ENCODE measurements at regions not wholly inside any gene's neighbourhood (a gene's known extent, or its start where the extent isn't known, plus 50 kb on each side); places are given as distances from the start of the nearest gene placed in this dataset.
"Not testable (repeated sequence)": the region's sequence is repeated elsewhere in the genome, so short reads cannot be mapped to it uniquely, and the experiment has no call there.

DNA sequence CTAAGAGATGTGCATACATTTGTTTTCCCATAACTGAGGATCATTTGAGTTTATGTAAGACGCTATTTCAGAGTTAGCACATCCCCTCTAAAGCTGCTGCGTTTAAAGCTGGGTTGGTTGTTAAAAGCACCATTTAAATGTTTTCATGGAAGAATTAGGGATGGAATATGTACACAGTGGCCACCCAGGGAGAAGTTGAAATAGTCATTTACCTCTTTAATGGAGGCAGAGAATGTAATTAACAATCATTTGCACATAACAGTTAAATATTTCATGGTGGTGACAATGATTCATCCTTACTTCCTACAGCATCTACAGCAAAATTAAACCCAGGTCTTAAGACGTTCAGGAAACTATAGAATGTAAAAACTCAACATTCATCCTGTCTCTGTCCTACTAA is 100.3 kb downstream of the KIF4B start:
- no peak for DNase-seq (ENCODE audit: extremely low spot score, insufficient read length, low read depth)
- FAIRE-seq, result no peak

DNA sequence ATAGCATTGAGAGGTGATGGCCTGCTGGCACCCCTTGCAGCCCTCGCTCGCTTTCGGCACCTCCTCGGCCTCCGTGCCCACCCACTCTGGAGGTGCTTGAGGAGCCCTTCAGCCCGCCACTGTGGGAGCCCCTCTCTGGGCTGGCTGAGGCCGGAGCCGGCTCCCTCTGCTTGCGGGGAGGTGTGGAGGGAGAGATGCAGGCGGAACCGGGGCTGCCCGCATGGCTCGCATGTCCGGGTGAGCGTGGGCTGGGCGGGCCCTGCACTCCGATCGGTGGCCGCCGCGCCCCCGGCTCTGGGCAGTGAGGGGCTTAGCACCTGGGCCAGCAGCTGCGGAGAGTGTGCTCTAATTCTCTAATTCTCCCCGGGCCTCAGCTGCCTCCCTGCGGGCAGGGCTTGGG is 101.1 kb downstream of the KIF4B start:
- FAIRE-seq (no peak), DNase-seq (ENCODE audit: extremely low spot score, insufficient read length, low read depth) (no peak)

DNA sequence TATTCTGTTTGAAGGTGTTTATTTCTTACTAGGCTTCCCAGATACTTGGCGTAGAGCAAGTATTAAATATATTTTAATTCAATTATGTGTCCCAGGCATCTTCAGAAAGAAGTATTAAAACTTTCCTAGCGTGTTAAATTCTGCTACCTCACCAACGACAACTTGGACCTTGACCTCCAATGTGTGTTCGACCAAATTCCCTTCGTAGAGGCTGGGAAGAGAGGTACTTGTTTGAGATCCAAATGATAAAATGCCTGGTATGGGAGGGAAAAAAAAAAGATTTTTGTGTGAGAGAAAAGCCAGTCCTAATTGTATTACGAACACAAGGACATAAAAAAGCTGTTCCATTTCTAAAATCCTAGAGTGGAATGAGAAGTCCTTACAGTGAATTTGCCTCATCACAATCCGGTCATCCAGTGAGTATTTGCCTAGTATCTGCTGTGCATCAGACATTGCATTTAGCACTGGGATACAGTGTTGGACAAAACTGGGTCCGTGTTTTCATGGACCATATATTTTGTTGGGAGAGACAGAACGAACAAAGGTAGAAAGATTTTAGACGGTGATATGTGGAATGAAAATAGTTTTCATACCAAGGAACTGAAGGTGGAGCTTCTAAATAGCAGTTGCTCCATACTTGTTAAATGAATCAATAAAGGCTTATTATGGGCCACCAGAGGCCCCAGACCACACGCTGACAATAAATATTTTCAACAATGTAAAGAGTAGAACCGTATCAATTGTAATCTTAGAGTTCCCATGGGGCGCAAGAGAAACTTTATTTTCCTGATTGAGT is 103.1 kb downstream of the KIF4B start:
- no peak for FAIRE-seq

DNA sequence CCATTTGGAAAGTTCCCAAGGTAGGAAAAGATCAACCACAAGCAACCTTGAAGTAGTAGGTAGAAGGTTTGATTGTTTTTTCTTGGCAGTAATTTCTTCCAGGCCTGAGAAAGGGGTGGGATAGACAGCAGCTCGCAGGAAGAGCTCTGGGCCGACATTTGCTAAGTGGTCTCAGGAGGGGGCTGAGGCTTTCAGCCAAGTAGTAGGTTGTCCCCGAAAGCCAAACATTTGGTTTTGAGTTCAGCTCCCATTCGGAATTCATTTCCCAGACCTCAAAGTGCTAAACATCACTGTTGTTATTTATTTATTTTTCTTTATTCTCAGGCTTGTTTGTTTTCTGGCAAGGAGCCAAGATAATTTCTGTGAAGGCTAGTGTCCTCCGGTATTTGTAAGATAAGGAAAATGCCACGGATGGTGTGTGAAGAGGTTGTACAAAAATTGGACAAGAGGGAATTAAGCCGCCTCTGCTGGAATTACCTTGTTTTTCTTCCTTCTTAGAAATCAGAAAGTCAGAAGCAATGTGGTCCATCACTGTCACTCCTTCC is 112.1 kb downstream of the KIF4B start:
- DNase-seq (ENCODE audit: extremely low spot score, insufficient read length, low read depth), result no peak
- no peak for FAIRE-seq

More for the DNA sequence above, 103.1 kb downstream of the KIF4B start:
- DNase-seq (ENCODE audit: extremely low spot score, insufficient read length, low read depth), result no peak

DNA sequence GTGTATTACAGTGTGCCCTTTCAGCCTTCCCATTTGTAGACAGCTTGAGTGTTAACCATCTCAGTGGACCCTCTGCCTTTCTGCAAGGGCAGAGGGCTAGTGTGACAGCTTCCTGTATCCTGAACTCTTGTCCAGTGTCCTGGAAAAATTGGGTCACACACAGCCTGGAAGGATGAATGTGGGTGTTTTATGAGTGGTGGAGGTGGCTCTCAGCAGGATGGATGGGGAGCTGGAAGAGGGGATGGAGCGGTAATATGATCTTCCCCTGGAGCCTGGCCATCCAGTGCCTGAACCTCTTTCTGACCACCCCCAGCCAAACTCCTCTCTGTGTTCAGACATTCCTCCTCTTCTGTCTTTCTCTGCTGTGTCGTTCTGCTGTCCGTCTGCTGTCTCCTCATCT is 113.0 kb downstream of the KIF4B start:
- DNase-seq (ENCODE audit: extremely low spot score, insufficient read length, low read depth), result no peak
- FAIRE-seq, result no peak

DNA sequence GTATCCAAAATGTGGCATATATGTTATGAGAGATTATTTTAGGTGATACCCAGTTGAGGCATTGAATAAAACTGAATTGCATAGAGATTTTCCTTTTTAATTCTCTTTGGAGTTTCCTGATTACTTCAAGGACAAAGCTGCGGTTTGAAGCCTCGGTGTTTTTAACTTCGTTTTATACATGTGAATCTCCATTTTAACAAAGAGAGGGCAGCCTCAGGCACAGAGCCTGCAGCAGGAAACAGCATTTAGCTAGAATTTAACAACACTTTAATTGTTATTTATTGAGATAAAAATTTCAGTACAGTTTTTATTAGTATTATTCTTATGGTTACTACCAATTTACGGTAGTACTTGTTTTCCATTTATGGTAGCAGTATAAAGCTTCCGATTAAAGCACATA is 114.0 kb downstream of the KIF4B start:
- DNase-seq (ENCODE audit: extremely low spot score, insufficient read length, low read depth) (no peak), FAIRE-seq (no peak)

DNA sequence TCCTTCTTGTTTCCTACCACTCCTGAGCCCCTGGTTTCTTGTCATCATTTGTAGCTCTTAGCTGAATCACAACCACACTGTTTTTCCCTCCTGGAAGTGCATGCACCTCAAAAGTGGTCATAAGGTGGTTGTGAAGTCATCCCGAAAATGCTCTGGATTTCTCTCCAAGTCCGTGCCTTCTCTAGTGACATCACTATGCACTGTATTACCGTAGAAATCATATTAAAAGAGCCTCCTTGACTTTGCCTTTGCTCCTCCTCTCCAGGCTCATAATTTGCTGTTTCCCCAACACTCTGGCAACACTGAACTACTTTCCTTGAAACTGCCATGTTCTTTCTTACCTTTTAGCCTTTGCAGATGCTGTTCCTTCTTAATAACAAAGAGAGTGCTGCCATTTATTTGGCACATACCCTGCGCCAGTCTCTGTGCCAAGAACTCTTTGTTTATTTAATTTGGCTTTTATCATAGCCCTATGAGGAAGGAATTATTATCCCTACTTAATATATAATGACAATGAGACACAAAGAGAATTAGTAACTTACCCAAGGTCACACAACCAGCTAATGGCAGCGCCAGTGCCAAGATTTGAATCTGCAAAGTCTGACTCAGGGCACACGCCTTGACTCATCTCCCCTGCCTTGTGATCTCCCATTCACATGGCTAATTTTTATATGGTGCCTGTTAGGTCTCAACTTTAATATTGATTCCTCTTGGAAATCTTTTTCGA is 115.4 kb downstream of the KIF4B start:
- no peak for DNase-seq (ENCODE audit: extremely low spot score, insufficient read length, low read depth)
- no peak for FAIRE-seq

DNA sequence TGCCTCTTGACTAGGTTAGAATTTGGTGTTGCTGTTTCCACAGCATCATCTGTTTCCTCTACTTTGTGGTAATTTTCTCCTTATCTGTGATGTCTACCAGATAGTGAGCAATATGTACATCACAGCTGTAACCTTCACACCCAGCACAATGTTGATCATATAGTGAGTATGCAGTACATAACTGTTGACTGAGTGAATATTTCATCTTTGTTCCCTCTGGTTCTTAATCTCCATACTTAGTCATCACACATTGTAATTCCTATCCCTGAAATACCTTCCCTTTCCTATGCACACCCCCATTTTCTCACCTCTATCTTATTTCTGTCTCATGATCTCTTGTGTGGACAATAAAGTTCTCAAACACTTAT is 115.9 kb downstream of the KIF4B start:
- DNase-seq (ENCODE audit: extremely low spot score, insufficient read length, low read depth), result no peak
- no peak for FAIRE-seq

DNA sequence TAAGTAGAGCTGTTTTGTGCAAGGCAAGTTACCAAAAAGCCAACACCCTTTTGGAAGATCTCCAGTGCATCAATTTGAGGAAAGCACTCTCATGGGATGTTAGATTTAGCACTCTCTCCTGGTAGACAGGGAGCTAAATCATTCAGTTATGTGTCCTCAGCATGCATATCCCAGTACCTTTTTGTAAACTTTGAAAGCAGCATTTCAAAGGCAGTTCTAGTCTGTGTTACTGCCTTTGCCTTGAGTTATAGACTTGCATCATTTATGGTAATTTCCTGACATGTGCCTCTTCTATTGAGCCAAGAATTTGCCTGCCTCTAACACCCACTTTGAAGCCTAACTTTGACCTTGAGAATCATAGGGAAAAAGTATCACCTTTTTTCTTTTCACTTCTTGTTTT is 120.6 kb downstream of the KIF4B start:
- FAIRE-seq (no peak), DNase-seq (ENCODE audit: extremely low spot score, insufficient read length, low read depth) (no peak)

DNA sequence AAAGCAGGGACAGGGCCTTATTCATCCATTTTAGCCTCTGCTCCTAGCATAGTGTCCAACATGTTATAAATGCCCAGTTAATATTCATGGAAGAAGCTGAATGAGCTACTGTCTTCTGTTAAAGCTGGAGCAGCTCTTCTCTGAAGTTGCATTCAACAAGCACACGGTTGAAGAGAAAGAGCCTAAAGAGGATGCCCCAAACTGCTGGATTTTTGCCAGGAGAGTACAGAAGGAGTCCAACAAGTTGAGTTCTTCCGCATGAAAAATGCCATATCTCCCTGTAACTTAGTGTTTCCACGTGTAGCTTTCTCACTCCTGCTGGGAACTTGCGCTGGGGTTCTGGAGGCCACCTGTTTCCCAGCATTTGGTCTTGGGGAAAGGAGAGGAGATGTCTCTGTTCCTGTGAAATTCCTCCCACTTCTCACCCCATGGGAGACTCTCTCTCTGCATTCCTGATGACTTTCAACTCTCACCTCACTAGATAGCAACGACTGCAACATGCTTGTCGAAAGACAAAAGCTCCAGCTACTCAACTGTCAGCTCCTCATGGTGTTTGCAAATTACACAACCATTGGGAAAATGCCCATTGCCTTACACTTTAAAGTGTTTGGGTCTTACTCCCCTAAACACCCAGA is 122.8 kb downstream of the KIF4B start:
- FAIRE-seq (no peak), DNase-seq (ENCODE audit: extremely low spot score, insufficient read length, low read depth) (no peak)

DNA sequence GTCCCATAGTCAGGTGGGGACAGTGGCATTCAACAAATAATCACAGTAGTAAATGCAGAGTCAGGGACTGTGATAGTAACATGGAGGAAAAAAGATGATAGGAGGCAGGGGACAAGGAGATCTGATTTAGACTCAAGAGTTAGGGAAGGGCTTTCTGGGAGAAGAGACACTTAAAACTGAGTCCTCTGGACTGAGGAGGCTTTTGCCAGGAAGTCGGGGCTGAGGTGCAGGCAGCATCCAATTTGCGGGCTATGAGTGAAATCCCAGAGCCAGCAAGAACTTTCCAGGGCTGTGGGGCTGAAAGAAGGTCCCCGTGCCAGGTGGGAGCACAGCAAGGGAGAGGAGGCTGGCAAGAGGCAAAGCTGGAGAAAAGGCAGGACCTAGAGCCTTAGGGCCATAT is 124.1 kb downstream of the KIF4B start:
- FAIRE-seq, result no peak
- DNase-seq (ENCODE audit: extremely low spot score, insufficient read length, low read depth), result no peak

DNA sequence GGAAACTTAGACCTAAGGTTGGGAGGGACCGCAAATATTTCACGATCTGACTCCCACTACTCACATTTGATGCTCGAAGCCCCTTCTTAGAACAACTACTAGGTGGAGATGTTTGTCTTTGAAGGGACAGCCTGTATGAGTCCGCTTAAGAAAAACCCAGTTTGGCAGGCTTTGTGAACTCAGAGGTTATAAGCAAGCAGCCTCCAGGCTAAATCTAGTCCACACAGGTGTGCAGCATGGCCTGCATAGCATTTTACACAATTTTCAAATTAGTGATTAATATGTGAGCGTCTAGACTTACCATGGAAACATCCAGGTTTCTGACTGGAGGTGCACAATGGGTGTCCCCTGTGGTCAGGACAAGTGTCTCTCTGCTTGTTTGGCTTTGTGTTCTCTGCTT is 127.1 kb downstream of the KIF4B start:
- DNase-seq (ENCODE audit: extremely low spot score, insufficient read length, low read depth) (no peak), FAIRE-seq (no peak)

DNA sequence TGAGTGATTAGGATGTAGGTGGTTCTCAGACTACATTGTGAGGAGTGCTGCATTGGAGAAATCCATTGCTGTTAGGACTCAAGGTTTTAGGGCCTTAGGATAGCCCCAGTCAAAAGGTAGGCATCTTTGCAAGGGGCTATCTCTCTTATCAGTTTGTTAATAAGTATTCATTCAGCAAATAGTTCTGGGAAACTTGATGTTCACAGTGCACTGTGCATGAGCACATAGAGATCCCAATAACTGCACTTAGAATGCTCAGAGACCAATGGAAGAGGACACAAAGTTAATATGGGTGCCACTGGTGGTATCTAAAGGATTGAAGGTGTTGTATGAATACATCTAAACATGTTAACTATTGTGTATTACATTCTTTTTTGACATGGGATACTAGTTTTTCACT is 131.4 kb downstream of the KIF4B start:
- DNase-seq (ENCODE audit: extremely low spot score, insufficient read length, low read depth), result no peak
- no peak for FAIRE-seq

DNA sequence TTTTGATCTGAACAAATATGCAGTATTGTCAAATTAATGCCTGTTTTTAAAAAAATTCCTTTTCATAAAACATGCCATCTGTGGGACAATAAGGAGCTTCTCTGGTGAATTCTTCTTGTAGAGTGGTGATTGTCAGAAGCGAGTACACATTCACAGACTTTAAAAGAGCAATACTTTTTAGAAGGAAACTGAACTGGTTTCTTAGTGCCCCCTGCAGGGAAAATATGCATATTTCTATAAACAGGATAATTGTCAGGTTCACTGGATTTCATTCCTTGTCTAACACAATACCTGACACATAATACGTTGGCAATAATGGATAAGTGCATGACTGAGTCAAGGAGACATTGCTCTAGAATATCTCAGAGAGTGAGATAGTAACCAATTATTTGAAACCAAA is 133.7 kb downstream of the KIF4B start:
- FAIRE-seq (no peak), DNase-seq (ENCODE audit: extremely low spot score, insufficient read length, low read depth) (no peak)

DNA sequence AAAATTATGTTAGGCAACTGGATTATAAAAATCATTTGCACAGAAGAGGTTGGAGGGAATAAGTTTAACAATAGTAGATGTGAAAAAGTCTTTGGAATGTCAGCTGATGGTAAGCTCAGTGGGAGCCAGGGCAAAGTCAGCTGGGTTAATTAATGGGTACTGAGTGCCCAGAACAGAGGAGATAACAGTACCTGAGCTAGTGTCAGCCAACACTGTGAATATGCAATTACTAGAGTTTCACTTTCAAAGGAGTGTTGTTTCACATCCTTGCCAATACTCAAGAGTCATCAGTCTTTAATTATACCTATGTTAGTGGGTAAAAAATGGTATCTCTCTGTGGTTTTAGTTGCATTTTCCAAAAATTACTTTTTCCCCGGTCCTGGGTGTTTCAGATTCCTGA is 135.1 kb downstream of the KIF4B start:
- peak; percentile 9 for FAIRE-seq

DNA sequence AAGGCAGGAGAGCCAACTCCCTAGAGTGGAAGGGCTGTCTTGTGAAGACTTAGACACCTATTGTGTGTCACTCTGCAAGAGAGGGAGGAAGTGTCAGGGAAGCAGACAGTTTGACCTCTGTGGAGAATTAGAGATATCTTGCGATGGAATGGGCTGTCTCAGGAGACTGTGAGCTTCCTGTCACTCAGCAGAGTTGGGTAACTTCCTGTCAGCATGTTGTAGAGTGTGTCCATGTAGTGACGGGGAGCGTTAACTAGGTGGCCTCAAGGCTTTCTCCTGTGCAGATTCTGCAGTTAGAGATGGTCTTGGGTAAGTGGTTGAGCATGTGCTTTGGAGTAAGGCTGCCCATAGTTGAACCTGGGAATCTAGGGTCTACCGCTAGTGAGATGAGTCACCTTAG is 136.5 kb downstream of the KIF4B start:
- DNase-seq (ENCODE audit: extremely low spot score, insufficient read length, low read depth) (no peak), FAIRE-seq (no peak)

More for the DNA sequence above, 135.1 kb downstream of the KIF4B start:
- no peak for DNase-seq (ENCODE audit: extremely low spot score, insufficient read length, low read depth)

DNA sequence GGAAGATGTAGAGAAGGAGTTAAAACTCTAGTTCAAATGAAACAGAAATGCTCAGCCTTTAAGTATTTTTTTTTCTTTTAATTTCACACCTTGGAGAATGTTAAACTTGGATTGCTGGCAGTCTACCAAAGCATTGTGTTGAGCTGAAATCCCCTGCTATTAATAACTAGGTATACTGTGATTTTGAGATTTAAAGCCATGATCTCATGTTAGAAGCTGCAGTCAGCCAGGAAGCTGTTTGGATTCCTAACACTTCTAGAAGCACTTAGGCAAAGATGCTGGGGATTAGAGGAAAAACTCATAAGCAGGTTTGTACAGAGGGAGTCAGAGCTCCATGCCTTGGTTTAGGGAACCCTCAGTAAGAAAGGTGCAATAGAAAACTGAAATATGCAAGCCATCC is 141.4 kb downstream of the KIF4B start:
- FAIRE-seq (no peak), DNase-seq (ENCODE audit: extremely low spot score, insufficient read length, low read depth) (no peak)

DNA sequence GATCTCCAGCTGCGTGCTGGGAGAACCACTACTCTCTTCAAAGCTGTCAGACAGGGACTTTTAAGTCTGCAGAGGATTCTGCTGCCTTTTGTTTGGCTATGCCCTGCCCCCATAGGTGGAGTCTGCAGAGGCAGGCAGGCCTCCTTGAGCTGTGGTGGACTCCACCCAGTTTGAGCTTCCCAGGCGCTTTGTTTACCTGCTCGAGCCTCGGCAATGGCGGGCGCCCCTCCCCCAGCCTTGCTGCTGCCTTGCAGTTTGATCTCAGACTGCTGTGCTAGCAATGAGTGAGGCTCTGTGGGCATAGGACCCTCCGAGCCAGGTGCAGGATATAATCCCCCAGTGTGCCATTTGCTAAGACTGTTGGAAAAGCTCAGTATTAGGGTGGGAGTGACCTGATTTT is 149.5 kb downstream of the KIF4B start:
- FAIRE-seq; DNase-seq (ENCODE audit: extremely low spot score, insufficient read length, low read depth): not testable (repeated sequence)

DNA sequence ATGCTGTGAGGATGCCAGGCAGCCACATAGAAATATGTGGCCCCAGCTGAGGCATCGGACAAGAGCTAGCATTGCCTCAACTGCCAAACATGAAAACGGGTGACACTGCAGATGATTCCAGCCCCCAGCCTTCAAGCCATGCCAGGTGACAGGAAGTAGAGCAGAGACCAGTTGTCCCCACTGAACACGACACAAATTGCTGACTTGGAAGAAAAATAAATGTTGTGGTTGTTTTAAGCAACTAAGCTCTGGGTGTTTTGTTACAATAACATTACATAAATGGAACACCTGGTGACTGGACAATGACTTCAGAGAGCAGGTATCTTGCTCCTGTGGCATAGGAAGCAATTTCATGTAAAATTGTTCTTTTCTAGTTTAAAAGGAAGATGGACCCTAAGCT is 154.2 kb downstream of the KIF4B start:
- DNase-seq (ENCODE audit: extremely low spot score, insufficient read length, low read depth), result no peak
- FAIRE-seq, result no peak

DNA sequence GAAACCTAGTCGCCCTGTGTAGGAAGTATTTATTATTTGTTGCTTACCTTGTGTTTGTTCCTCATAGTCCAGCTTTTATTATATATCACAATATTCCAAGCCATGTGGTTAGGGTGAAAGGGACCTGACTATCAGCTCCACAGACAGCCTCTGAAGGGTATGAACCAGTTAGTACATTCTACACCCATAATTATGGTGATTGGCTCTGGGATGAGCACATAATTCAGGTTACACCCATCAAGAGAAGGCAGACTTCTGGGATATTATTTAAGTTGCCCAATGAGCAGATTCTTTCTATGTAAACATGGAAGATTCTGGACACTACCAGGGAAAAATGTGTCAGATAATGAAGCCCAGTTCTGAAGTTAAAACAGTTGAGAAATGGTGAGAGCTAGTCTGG is 168.0 kb downstream of the KIF4B start:
- no peak for FAIRE-seq
- DNase-seq (ENCODE audit: extremely low spot score, insufficient read length, low read depth), result no peak

DNA sequence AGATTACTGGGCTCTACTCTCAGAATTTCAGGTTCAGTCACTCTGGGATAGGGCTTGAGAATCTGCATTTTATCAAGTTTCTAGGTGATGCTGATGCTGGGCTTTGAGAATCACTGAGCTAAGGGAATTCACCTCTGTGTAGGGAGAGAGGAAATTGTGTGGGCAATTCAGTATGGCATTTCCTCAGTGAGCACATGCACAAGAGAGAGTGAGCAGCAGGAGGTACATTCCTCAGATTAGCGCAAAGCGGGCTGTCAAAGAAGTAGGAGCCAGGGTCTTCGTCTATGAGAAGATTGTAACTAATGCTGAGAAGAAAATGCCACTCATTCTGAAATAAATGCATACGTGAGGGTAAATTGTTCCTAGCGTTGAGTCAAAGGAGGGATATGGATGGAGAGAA is 175.9 kb downstream of the KIF4B start:
- FAIRE-seq, result no peak
- no peak for DNase-seq (ENCODE audit: extremely low spot score, insufficient read length, low read depth)
